Mesenteric fat pad (tissue), 1 donor: ENCODE measurements at regions not wholly inside any gene's neighbourhood (a gene's known extent, or its start where the extent isn't known, plus 50 kb on each side); places are given as distances from the start of the nearest gene placed in this dataset.

Experiments used
- DNase-seq: peaks from one replicate; pipeline ENCODE4 v3.0.0-alpha.2; 2020; ENCODE audit warnings: low spot score
- donor health status: DM: yes; HTN: yes; CAD: no.

- DNase-seq: no peak
Measured at GRCh38 chrX:141759238-141759637, 60.7 kb upstream of the SPANXD start.

- DNase-seq: no peak
Measured at GRCh38 chrX:141760761-141761160, 62.2 kb upstream of the SPANXD start.

- DNase-seq: peak; percentile 64
Measured at GRCh38 chrX:141787655-141788054, 50.5 kb upstream of the MAGEC3 start.
